ENCODE measurements at regions not wholly inside any gene's neighbourhood (a gene's known extent, or its start where the extent isn't known, plus 50 kb on each side); places are given as distances from the start of the nearest gene placed in this dataset.

GRCh38 chr1:193633093-193633492 is 446.7 kb upstream of the B3GALT2 start:
- Histone ChIP-seq H3K79me2 (ENCODE audit: low read depth) (no peaks in the 10 kb centered on the region), H3K9ac (no peak overlapping the region), H3K27me3 (no peaks in the 10 kb centered on the region), H3K4me3 (no peak overlapping the region), H2AFZ (replicated peaks) (no peak overlapping the region), H3K9me3 (ENCODE audit: low read depth) (no peaks in the 10 kb centered on the region), H3F3A (ENCODE audit: low read depth) (no peaks in the 10 kb centered on the region), H3K36me3 (no peaks in the 10 kb centered on the region), H4K20me1 (ENCODE audit: low read depth) (no peaks in the 10 kb centered on the region), H3K4me2 (no peak overlapping the region), H3K27ac (no peak overlapping the region), H3K4me1 (no peaks in the 10 kb centered on the region)
- TF ChIP-seq EZH2 (IDR thresholded peaks at IDR 0.05) (no peak), EZH2phosphoT487 (IDR thresholded peaks at IDR 0.05) (no peak)
- TF ChIP-seq, protein P1, sequence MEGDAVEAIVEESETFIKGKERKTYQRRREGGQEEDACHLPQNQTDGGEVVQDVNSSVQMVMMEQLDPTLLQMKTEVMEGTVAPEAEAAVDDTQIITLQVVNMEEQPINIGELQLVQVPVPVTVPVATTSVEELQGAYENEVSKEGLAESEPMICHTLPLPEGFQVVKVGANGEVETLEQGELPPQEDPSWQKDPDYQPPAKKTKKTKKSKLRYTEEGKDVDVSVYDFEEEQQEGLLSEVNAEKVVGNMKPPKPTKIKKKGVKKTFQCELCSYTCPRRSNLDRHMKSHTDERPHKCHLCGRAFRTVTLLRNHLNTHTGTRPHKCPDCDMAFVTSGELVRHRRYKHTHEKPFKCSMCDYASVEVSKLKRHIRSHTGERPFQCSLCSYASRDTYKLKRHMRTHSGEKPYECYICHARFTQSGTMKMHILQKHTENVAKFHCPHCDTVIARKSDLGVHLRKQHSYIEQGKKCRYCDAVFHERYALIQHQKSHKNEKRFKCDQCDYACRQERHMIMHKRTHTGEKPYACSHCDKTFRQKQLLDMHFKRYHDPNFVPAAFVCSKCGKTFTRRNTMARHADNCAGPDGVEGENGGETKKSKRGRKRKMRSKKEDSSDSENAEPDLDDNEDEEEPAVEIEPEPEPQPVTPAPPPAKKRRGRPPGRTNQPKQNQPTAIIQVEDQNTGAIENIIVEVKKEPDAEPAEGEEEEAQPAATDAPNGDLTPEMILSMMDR (IDR thresholded peaks at IDR 0.05) = no peak
- Mint-ChIP-seq H3K9me3 (no peaks in the 10 kb centered on the region), H3K4me1 (peaks cover 19% of the 10 kb centered on the region), H3K36me3 (no peaks in the 10 kb centered on the region), H3K27me3 (ENCODE audit: insufficient read depth, low read depth) (peaks cover 4% of the 10 kb centered on the region), H3K27ac (no peak overlapping the region), H3K4me3 (no peak overlapping the region)
- no peak for DNase-seq (ENCODE audit: low spot score)

DNA sequence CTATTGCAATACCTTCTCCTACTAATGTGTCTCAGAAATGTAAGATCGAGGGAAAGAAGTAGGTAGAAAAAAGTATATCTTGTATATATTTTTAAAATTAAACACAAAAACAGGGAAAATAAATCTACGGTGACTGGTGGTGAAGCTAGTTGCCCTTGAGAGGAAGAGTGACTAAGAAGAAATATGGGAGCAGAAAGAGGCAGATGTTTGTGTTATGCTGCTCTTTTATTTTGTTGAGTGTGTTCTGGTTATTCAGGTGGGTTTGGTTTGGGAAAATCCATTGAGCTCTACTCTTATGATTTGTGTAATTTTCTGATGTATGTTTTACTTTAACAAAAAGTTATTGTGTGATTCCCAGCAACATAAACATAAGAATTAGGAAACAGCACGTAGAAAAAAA is 444.9 kb upstream of the B3GALT2 start:
- Mint-ChIP-seq H3K9me3 (no peaks in the 10 kb centered on the region), H3K4me1 (peaks cover 31% of the 10 kb centered on the region), H3K36me3 (no peaks in the 10 kb centered on the region), H3K4me3 (no peak overlapping the region), H3K27ac (no peak overlapping the region), H3K27me3 (ENCODE audit: insufficient read depth, low read depth) (peaks cover 4% of the 10 kb centered on the region)
- H3K4me2 ChIP-seq = no peak overlapping the region
- no peaks in the 10 kb centered on the region for H3K27me3 ChIP-seq
- H3K36me3 ChIP-seq = no peaks in the 10 kb centered on the region
- TF ChIP-seq EZH2phosphoT487 (IDR thresholded peaks at IDR 0.05) (no peak), EZH2 (IDR thresholded peaks at IDR 0.05) (no peak)
- TF ChIP-seq, protein P1 (IDR thresholded peaks at IDR 0.05) = no peak
- no peak overlapping the region for H2AFZ ChIP-seq (replicated peaks)
- peaks cover 15% of the 10 kb centered on the region for H3F3A ChIP-seq (ENCODE audit: low read depth)
- H3K4me1 ChIP-seq = peaks cover 15% of the 10 kb centered on the region
- no peak overlapping the region for H3K27ac ChIP-seq
- H3K9ac ChIP-seq = no peak overlapping the region
- H3K79me2 ChIP-seq (ENCODE audit: low read depth) = no peaks in the 10 kb centered on the region
- no peaks in the 10 kb centered on the region for H3K9me3 ChIP-seq (ENCODE audit: low read depth)
- DNase-seq (ENCODE audit: low spot score) = no peak
- no peak overlapping the region for H3K4me3 ChIP-seq
- H4K20me1 ChIP-seq (ENCODE audit: low read depth) = peaks cover 6% of the 10 kb centered on the region

- H3K27me3 ChIP-seq = no peaks in the 10 kb centered on the region
- H3K27ac ChIP-seq = no peak overlapping the region
- H3K9ac ChIP-seq = no peak overlapping the region
- H3K79me2 ChIP-seq (ENCODE audit: low read depth) = no peaks in the 10 kb centered on the region
- no peak overlapping the region for H3K4me3 ChIP-seq
- Mint-ChIP-seq H3K4me3 (no peak overlapping the region), H3K36me3 (no peaks in the 10 kb centered on the region), H3K9me3 (no peaks in the 10 kb centered on the region), H3K27ac (no peak overlapping the region), H3K4me1 (peaks cover 35% of the 10 kb centered on the region), H3K27me3 (ENCODE audit: insufficient read depth, low read depth) (peaks cover 4% of the 10 kb centered on the region)
- no peaks in the 10 kb centered on the region for H3K36me3 ChIP-seq
- TF ChIP-seq EZH2phosphoT487 (IDR thresholded peaks at IDR 0.05) (no peak), EZH2 (IDR thresholded peaks at IDR 0.05) (no peak)
- TF ChIP-seq, protein P1 (IDR thresholded peaks at IDR 0.05) = no peak
- H3F3A ChIP-seq (ENCODE audit: low read depth) = peaks cover 18% of the 10 kb centered on the region
- H3K4me2 ChIP-seq = no peak overlapping the region
- H3K4me1 ChIP-seq = peaks cover 26% of the 10 kb centered on the region
- no peak overlapping the region for H2AFZ ChIP-seq (replicated peaks)
- H4K20me1 ChIP-seq (ENCODE audit: low read depth) = peaks cover 6% of the 10 kb centered on the region
- H3K9me3 ChIP-seq (ENCODE audit: low read depth) = no peaks in the 10 kb centered on the region
- DNase-seq (ENCODE audit: low spot score) = peak; percentile 15
Observed at GRCh38 chr1:193629875-193630274, 443.5 kb upstream of the B3GALT2 start.

Measured in neural progenitor cell (in vitro differentiated cells).